Testis (tissue), 2 donors: ENCODE measurements at regions not wholly inside any gene's neighbourhood (a gene's known extent, or its start where the extent isn't known, plus 50 kb on each side); places are given as distances from the start of the nearest gene placed in this dataset.

Source experiments
- DNase-seq: peaks from one replicate; pipeline ENCODE4 v3.0.0-alpha.2; 2019
- H3K27ac ChIP-seq, 2 donors: fragments of 200-600 bp; sonication (generic); one replicate each; pipeline ENCODE4 v1.5.1; 2019
- H3K27me3 ChIP-seq: fragments of 200-600 bp; sonication (generic); one replicate; pipeline ENCODE4 v1.5.1; 2019
- H3K36me3 ChIP-seq: fragments of 200-600 bp; sonication (generic); one replicate; pipeline ENCODE4 v1.5.1; 2017; ENCODE audit warnings: low read depth; ENCODE audit errors: missing control alignments
- H3K4me1 ChIP-seq: fragments of 200-600 bp; sonication (generic); one replicate; pipeline ENCODE4 v1.5.1; 2019
- H3K4me3 ChIP-seq, 2 donors: fragments of 200-600 bp; sonication (generic); one replicate each; pipeline ENCODE4 v1.5.1; 2017 to 2019
- H3K9me3 ChIP-seq: fragments of 200-600 bp; sonication (generic); one replicate; pipeline ENCODE4 v1.5.1; 2017
- POLR2A ChIP-seq: fragments of 450-650 bp; IDR thresholded peaks from one replicate; pipeline ENCODE4 v1.6.1; 2017; ENCODE audit warnings: antibody characterized with exemption, mild to moderate bottlenecking, moderate library complexity
- WGBS, 2 donors: methylation state at CpG; one replicate each; pipeline ENCODE4 v1.1.5; 2018; 5-methylcytosine and 5-hydroxymethylcytosine counted together
- intact Hi-C: fragments of 100-400 bp; cut with DNase I; formaldehyde crosslinking; loops from one replicate; pipeline ENCODE4 v1.15.1; 2023; ENCODE audit warnings: low total_unique reads
- TF ChIP-seq, protein P1 (sequence below), 3 experiments: fragments of 450-650 bp in 2 of 3; fragments of 200-600 bp in 1 of 3; sonication (generic) in 1 of 3; IDR thresholded peaks; one replicate each; pipeline ENCODE4 v1.5.1; 2016 to 2019; ENCODE audit warnings: antibody characterized with exemption in 3 of 3, mild to moderate bottlenecking in 2 of 3, moderate library complexity in 1 of 3

DNA sequence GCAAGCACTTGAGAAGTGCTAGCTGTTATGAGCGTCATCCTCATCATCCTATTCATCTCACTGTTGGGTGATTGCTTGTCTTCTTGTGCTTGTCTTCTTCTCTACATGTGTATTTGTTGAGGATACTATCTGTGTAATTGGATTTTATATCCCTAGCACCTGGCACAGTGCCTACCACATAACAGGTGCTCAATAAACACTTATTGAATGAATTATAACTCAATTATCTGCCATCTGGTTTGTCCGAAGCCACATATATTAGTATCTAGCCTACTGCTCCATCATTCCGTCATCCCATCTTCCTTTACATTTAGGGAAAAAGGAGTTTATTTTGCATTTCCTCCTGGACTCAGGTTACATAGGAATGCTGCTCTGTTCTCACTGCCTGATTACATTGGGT is 330.4 kb upstream of the ETAA1 start:
- Histone ChIP-seq H3K9me3 (no peaks in the 10 kb centered on the region), H3K36me3 (no peaks in the 10 kb centered on the region), H3K4me1 (no peaks in the 10 kb centered on the region), H3K27me3 (no peaks in the 10 kb centered on the region), H3K4me3 (no peak overlapping the region), H3K27ac (no peak overlapping the region)
- intact Hi-C loops: no loop called here
- WGBS, 2 donors: 90 to 96% methylated on average over 3 of the region's 3 CpGs
- DNase-seq: no peak
- no peak for TF ChIP-seq POLR2A
- TF ChIP-seq, protein P1, sequence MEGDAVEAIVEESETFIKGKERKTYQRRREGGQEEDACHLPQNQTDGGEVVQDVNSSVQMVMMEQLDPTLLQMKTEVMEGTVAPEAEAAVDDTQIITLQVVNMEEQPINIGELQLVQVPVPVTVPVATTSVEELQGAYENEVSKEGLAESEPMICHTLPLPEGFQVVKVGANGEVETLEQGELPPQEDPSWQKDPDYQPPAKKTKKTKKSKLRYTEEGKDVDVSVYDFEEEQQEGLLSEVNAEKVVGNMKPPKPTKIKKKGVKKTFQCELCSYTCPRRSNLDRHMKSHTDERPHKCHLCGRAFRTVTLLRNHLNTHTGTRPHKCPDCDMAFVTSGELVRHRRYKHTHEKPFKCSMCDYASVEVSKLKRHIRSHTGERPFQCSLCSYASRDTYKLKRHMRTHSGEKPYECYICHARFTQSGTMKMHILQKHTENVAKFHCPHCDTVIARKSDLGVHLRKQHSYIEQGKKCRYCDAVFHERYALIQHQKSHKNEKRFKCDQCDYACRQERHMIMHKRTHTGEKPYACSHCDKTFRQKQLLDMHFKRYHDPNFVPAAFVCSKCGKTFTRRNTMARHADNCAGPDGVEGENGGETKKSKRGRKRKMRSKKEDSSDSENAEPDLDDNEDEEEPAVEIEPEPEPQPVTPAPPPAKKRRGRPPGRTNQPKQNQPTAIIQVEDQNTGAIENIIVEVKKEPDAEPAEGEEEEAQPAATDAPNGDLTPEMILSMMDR (IDR thresholded peaks at IDR 0.05): no peak

DNA sequence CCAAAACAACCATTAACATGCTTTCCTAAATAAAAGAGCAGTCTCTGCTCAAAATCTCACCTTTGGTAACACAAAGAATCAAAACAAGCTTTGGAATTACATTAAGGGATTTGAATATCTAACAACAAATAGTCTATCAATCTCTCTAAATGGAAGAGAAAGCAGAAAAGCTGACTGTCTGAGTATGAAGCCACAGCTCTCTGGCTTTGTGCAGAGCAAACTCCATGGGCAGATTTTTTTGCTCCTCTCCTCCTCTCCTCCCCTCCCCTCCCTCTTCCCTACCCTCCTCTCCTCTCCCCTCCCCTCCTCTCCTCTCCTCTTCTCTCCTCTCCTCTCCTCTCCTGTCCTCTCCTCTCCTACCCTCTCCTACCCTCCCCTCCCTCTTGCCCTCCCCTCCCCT is 329.5 kb upstream of the ETAA1 start:
- Histone ChIP-seq H3K27me3 (no peaks in the 10 kb centered on the region), H3K27ac (no peak overlapping the region), H3K4me3 (no peak overlapping the region), H3K4me1 (no peaks in the 10 kb centered on the region), H3K9me3 (no peaks in the 10 kb centered on the region), H3K36me3 (no peaks in the 10 kb centered on the region)
- TF ChIP-seq, protein P1 (IDR thresholded peaks at IDR 0.05): no peak
- no peak for DNase-seq
- intact Hi-C loops: no loop called here

DNA sequence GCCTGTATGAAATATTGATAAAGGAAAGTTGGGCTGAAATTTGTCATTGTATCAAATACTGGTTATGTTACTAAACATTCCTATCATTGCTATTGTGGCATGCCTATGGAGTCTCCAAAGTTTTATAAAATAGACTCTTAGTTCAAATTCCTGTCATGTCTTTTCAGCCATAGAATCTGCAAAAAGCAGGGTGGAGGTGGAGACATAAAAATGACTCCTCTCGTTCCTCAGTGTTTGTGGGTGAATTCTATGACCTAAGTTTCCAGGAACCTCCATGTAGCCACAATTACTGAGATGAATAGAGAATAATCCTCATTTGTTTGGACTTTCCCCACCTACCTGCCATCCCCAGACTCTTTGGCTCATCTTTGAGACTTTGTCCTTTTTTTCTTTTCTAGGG is 326.3 kb upstream of the ETAA1 start:
- no peak overlapping the region for H3K27ac ChIP-seq
- H3K36me3 ChIP-seq: no peaks in the 10 kb centered on the region
- DNase-seq: no peak
- TF ChIP-seq, protein P1 (IDR thresholded peaks at IDR 0.05): no peak
- no peak for TF ChIP-seq POLR2A
- no peak overlapping the region for H3K4me3 ChIP-seq
- WGBS, 2 donors: 73 to 82% methylated on average over 1 of the region's 1 CpG
- no peaks in the 10 kb centered on the region for H3K9me3 ChIP-seq
- no peaks in the 10 kb centered on the region for H3K27me3 ChIP-seq
- no peaks in the 10 kb centered on the region for H3K4me1 ChIP-seq
- intact Hi-C loops: no loop called here

DNA sequence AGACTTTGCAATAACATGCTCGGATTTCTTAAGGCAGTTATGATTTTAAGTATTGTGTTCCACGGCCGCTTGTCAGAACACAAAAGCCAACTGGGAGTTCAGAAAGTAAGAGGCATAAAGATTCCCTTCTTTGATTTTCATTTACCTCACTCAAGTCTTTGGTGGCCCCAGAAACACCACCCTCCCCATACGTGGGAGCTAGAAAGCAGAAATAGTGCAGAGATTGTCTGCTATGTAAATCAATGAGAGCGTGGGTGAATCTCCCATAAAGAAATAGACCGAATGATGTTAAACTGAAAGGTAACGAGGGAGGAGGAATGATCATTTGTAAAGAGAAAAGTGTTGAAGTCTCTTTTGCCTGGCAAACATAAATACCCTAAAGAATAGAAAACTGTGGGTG is 322.1 kb upstream of the ETAA1 start:
- intact Hi-C loops: no loop called here
- no peak for DNase-seq
- Histone ChIP-seq H3K9me3 (no peaks in the 10 kb centered on the region), H3K27ac (no peak overlapping the region), H3K36me3 (no peaks in the 10 kb centered on the region), H3K4me3 (no peak overlapping the region), H3K4me1 (no peaks in the 10 kb centered on the region), H3K27me3 (no peaks in the 10 kb centered on the region)
- TF ChIP-seq POLR2A: no peak
- TF ChIP-seq, protein P1 (IDR thresholded peaks at IDR 0.05): no peak
- WGBS, 2 donors: 91 to 92% methylated on average over 7 of the region's 7 CpGs

- H3K9me3 ChIP-seq: no peaks in the 10 kb centered on the region
- H3K27ac ChIP-seq: no peak overlapping the region
- DNase-seq: no peak
- H3K36me3 ChIP-seq: no peaks in the 10 kb centered on the region
- H3K4me1 ChIP-seq: no peaks in the 10 kb centered on the region
- no peak for TF ChIP-seq POLR2A
- H3K27me3 ChIP-seq: no peaks in the 10 kb centered on the region
- WGBS, 2 donors: 70 to 77% methylated on average over 3 of the region's 3 CpGs
- H3K4me3 ChIP-seq: no peak overlapping the region
- intact Hi-C loops: no loop called here
Observed at GRCh38 chr2:67075530-67076238, 321.4 kb upstream of the ETAA1 start.
